WTC11 (cell line): ENCODE measurements at regions not wholly inside any gene's neighbourhood (a gene's known extent, or its start where the extent isn't known, plus 50 kb on each side); places are given as distances from the start of the nearest gene placed in this dataset.

ENCODE experiments used
- ATAC-seq: fragments of 200-7000 bp; cut with Tn5 transposase; 2 replicates; pipeline ENCODE4 v1.10.0; 2021; ENCODE audit warnings: mild to moderate bottlenecking, moderate library complexity
- CTCF ChIA-PET: fragments of 300-600 bp; sonication (Branson Sonifier 250); formaldehyde crosslinking; loops from one replicate; lab custom pipeline; 2021; ENCODE audit warnings: antibody characterized with exemption; lab: Charles Lee
- POLR2A ChIA-PET: fragments of 350-600 bp; sonication (Branson Sonifier 250); formaldehyde crosslinking; loops from one replicate; lab custom pipeline; 2021; ENCODE audit warnings: antibody characterized with exemption; lab: Charles Lee
- DNase-seq: peaks from one replicate; pipeline ENCODE4 v3.0.0; 2021; ENCODE audit warnings: low spot score
- H3K27ac Mint-ChIP-seq: 2 replicates; pipeline ENCODE4 v1.8.0; 2021; ENCODE audit warnings: mixed read lengths
- H3K27me3 Mint-ChIP-seq: 2 replicates; pipeline ENCODE4 v1.8.0; 2021; ENCODE audit warnings: low read depth, mild to moderate bottlenecking, moderate library complexity, mixed read lengths
- H3K36me3 Mint-ChIP-seq: 2 replicates; pipeline ENCODE4 v1.8.0; 2021; ENCODE audit warnings: mixed read lengths
- H3K4me1 Mint-ChIP-seq: 2 replicates; pipeline ENCODE4 v1.8.0; 2022; ENCODE audit warnings: mixed read lengths
- H3K4me3 Mint-ChIP-seq: 2 replicates; pipeline ENCODE4 v1.8.0; 2021; ENCODE audit warnings: mild to moderate bottlenecking, moderate library complexity, mixed read lengths
- H3K9me3 Mint-ChIP-seq: 2 replicates; pipeline ENCODE4 v1.8.0; 2021; ENCODE audit warnings: mixed read lengths
- CREB1 ChIP-seq: sonication (generic); formaldehyde crosslinking; IDR thresholded peaks from 2 replicates; pipeline ENCODE4 v1.8.0; 2023; ENCODE audit warnings: mild to moderate bottlenecking, missing genetic modification reagents
- CREM ChIP-seq: sonication (generic); formaldehyde crosslinking; IDR thresholded peaks from 2 replicates; pipeline ENCODE4 v1.8.1; 2022; ENCODE audit warnings: mild to moderate bottlenecking, missing genetic modification reagents, moderate library complexity
- EMX1 ChIP-seq: fragments of 250-450 bp; sonication (Bioruptor Pico); IDR thresholded peaks from 2 replicates; pipeline ENCODE4 v1.8.0; 2021; ENCODE audit warnings: mild to moderate bottlenecking
- ETV6 ChIP-seq: sonication (generic); formaldehyde crosslinking; IDR thresholded peaks from 2 replicates; pipeline ENCODE4 v1.8.1; 2022; ENCODE audit warnings: mild to moderate bottlenecking, missing genetic modification reagents
- JAZF1 ChIP-seq: fragments of 250-450 bp; sonication (Bioruptor Pico); IDR thresholded peaks from 2 replicates; pipeline ENCODE4 v1.9.0; 2021; ENCODE audit warnings: moderate library complexity, mild to moderate bottlenecking, inconsistent platforms
- JUN ChIP-seq: sonication (generic); formaldehyde crosslinking; IDR thresholded peaks from 2 replicates; pipeline ENCODE4 v1.8.0; 2023; ENCODE audit warnings: mild to moderate bottlenecking, missing genetic modification reagents
- NFATC4 ChIP-seq: fragments of 250-450 bp; sonication (Bioruptor Pico); IDR thresholded peaks from 2 replicates; pipeline ENCODE4 v1.9.0; 2021; ENCODE audit warnings: mild to moderate bottlenecking
- NFE2L1 ChIP-seq: sonication (generic); formaldehyde crosslinking; IDR thresholded peaks from 2 replicates; pipeline ENCODE4 v1.8.1; 2023; ENCODE audit warnings: missing genetic modification reagents
- NFYB ChIP-seq: sonication (generic); formaldehyde crosslinking; conservative IDR thresholded peaks from 2 replicates; pipeline ENCODE4 v1.8.0; 2022; ENCODE audit warnings: low read depth, missing genetic modification reagents
- NR2C2 ChIP-seq: sonication (generic); formaldehyde crosslinking; IDR thresholded peaks from 2 replicates; pipeline ENCODE4 v1.8.0; 2022; ENCODE audit warnings: mild to moderate bottlenecking, missing genetic modification reagents
- SP1 ChIP-seq: sonication (generic); formaldehyde crosslinking; conservative IDR thresholded peaks from 2 replicates; pipeline ENCODE4 v1.8.1; 2022; ENCODE audit warnings: missing genetic modification reagents
- TCF7 ChIP-seq: sonication (generic); formaldehyde crosslinking; IDR thresholded peaks from 2 replicates; pipeline ENCODE4 v1.8.0; 2022; ENCODE audit warnings: mild to moderate bottlenecking, low read depth, missing genetic modification reagents, moderate library complexity
- ZNF121 ChIP-seq: sonication (generic); formaldehyde crosslinking; IDR thresholded peaks from 2 replicates; pipeline ENCODE4 v1.8.0; 2023; ENCODE audit warnings: missing genetic modification reagents
- ZNF138 ChIP-seq: sonication (generic); formaldehyde crosslinking; conservative IDR thresholded peaks from 2 replicates; pipeline ENCODE4 v1.8.1; 2022; ENCODE audit warnings: mild to moderate bottlenecking, moderate library complexity, missing genetic modification reagents
- ZNF317 ChIP-seq: sonication (generic); formaldehyde crosslinking; IDR thresholded peaks from 2 replicates; pipeline ENCODE4 v1.8.1; 2023; ENCODE audit warnings: low read depth, mild to moderate bottlenecking, moderate library complexity, missing genetic modification reagents, borderline replicate concordance
- ZNF396 ChIP-seq: fragments of 250-450 bp; sonication (Bioruptor Pico); IDR thresholded peaks from 2 replicates; pipeline ENCODE4 v1.8.0; 2021; ENCODE audit warnings: mild to moderate bottlenecking, moderate library complexity, borderline replicate concordance
- TF ChIP-seq, protein P1 (sequence below): sonication (generic); formaldehyde crosslinking; IDR thresholded peaks from 2 replicates; pipeline ENCODE4 v1.8.1; 2022; ENCODE audit warnings: low read depth, missing genetic modification reagents, borderline replicate concordance
- TF ChIP-seq, protein P2 (sequence below): fragments of 200-600 bp; IDR thresholded peaks from 2 replicates; pipeline ENCODE4 v1.8.0; 2022; ENCODE audit warnings: antibody characterized with exemption
- TF ChIP-seq, protein P3 (sequence below): fragments of 250-450 bp; sonication (Bioruptor Pico); IDR thresholded peaks from 2 replicates; pipeline ENCODE4 v2.1.2; 2022; ENCODE audit warnings: mild to moderate bottlenecking, moderate library complexity
- TF ChIP-seq, protein P4 (sequence below): sonication (generic); formaldehyde crosslinking; IDR thresholded peaks from 2 replicates; pipeline ENCODE4 v1.8.1; 2023; ENCODE audit warnings: mild to moderate bottlenecking, missing genetic modification reagents, moderate library complexity
- TF ChIP-seq, protein P5 (sequence below): sonication (generic); formaldehyde crosslinking; IDR thresholded peaks from 2 replicates; pipeline ENCODE4 v1.8.1; 2022; ENCODE audit warnings: missing genetic modification reagents, borderline replicate concordance
- TF ChIP-seq, protein P6 (sequence below): sonication (generic); formaldehyde crosslinking; IDR thresholded peaks from 2 replicates; pipeline ENCODE4 v1.8.0; 2022; ENCODE audit warnings: mild to moderate bottlenecking, missing genetic modification reagents

DNA sequence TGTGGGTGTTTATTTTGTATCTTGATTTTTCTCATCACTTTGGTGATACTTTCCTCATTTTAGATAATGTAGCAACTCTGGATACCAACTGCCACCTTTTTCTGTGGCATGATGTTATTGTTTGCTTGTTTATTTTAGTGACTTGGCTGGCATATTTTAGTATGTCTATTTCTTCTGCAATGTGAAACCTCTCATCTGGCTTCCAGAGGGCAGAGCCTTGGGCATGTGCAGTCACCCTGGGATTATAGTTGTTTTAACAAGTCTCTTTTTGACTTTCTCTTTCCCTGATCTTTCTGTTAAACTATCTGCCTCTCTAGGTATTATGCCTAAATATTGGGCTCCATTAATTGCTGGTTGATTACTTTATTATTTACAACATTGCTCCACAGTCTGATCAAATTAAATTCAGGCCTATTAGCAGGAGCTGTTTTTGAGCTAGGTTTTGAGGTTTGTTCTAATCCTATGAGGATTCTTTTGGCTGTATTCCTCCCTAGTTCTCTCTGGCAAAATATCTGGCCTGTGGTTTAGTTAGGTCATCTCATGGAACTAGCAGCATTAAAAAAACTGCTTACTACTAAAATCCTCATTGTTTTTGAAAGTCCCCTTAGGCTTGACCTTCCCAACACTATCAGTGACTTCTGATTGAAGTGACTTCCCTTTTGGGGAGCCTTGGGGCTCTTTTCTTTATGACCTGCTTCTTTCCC lies 86.4 kb upstream of the FAM78B start:
- POLR2A ChIA-PET = no interaction called here
- H3K9me3 Mint-ChIP-seq = peaks cover 71% of the 10 kb centered on the region
- peaks cover 3% of the 10 kb centered on the region; the same call in 1 of the 2 replicates for H3K27me3 Mint-ChIP-seq
- H3K4me1 Mint-ChIP-seq = peaks cover 4% of the 10 kb centered on the region
- CTCF ChIA-PET = no interaction called here
- no peak for DNase-seq
- no peak overlapping the region for H3K4me3 Mint-ChIP-seq
- ATAC-seq = no peak
- no peak overlapping the region for H3K27ac Mint-ChIP-seq
- TF ChIP-seq NFATC4 (CRISPR knock-in tag) (no peak), CREM (no peak)
- TF ChIP-seq, all 79 proteins: peak for 0
- peaks cover 53% of the 10 kb centered on the region for H3K36me3 Mint-ChIP-seq

DNA sequence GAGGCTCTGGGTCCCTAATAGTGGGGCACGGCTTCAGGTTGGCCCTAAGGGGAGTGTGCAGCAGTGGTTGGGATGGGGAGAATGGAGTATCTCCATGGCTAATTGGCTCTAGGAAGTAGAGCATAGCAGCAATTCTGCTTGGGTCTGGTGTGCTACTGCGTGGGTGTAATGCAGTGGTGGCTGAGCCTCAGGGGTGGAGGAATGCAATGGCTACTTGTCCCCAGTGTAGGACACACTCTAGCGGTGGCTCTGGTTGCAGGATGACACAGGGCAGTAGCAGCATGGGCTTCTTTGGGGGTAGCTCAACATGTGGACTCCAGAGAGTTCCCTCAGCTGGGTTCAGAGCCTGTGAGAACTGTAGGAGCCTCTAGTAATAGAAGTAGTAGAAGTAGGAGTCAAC lies 91.2 kb upstream of the FAM78B start:
- ChIA-PET POLR2A (no interaction called here), CTCF (no interaction called here)
- H3K27me3 Mint-ChIP-seq = peaks cover 3% of the 10 kb centered on the region; the same call in 1 of the 2 replicates
- no peak overlapping the region for H3K27ac Mint-ChIP-seq
- ATAC-seq (0 out of 2 replicates have a peak, but pooled peaks have one; percentile 32), DNase-seq (no peak)
- TF ChIP-seq, protein P1, sequence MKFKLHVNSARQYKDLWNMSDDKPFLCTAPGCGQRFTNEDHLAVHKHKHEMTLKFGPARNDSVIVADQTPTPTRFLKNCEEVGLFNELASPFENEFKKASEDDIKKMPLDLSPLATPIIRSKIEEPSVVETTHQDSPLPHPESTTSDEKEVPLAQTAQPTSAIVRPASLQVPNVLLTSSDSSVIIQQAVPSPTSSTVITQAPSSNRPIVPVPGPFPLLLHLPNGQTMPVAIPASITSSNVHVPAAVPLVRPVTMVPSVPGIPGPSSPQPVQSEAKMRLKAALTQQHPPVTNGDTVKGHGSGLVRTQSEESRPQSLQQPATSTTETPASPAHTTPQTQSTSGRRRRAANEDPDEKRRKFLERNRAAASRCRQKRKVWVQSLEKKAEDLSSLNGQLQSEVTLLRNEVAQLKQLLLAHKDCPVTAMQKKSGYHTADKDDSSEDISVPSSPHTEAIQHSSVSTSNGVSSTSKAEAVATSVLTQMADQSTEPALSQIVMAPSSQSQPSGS (CRISPR knock-in tag) = no peak
- no peak for TF ChIP-seq SP1 (CRISPR knock-in tag)
- TF ChIP-seq NR2C2 (CRISPR knock-in tag) = no peak
- TF ChIP-seq JUN (CRISPR knock-in tag) = no peak
- TF ChIP-seq, protein P2, sequence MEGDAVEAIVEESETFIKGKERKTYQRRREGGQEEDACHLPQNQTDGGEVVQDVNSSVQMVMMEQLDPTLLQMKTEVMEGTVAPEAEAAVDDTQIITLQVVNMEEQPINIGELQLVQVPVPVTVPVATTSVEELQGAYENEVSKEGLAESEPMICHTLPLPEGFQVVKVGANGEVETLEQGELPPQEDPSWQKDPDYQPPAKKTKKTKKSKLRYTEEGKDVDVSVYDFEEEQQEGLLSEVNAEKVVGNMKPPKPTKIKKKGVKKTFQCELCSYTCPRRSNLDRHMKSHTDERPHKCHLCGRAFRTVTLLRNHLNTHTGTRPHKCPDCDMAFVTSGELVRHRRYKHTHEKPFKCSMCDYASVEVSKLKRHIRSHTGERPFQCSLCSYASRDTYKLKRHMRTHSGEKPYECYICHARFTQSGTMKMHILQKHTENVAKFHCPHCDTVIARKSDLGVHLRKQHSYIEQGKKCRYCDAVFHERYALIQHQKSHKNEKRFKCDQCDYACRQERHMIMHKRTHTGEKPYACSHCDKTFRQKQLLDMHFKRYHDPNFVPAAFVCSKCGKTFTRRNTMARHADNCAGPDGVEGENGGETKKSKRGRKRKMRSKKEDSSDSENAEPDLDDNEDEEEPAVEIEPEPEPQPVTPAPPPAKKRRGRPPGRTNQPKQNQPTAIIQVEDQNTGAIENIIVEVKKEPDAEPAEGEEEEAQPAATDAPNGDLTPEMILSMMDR = no peak
- H3K9me3 Mint-ChIP-seq = peaks cover 33% of the 10 kb centered on the region
- peaks cover 11% of the 10 kb centered on the region for H3K36me3 Mint-ChIP-seq
- no peak overlapping the region for H3K4me3 Mint-ChIP-seq
- H3K4me1 Mint-ChIP-seq = no peaks in the 10 kb centered on the region

DNA sequence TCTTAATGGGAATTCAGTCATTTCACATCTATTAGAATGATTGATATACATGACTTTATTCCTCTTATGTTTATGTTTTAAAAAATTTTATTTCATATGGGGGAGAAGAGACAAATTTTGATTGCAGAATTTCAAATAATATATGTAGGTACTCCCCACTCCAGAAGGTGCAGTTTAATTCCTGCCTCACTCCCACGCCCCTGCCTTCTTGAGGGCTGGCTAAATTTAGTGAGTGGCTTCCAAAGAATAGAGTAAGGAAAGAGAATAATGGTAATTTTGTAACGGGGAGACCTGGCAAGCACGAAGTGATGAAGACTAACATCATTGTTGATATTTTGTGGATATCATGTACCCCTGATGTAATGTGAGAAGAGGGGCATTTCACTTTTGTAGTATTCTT lies 94.7 kb upstream of the FAM78B start:
- ATAC-seq = no peak
- no peak overlapping the region for H3K4me3 Mint-ChIP-seq
- TF ChIP-seq ZNF138 (CRISPR knock-in tag) = no peak
- TF ChIP-seq TCF7 = no peak
- no peak for TF ChIP-seq ZNF317 (CRISPR knock-in tag)
- TF ChIP-seq EMX1 (CRISPR knock-in tag) = no peak
- TF ChIP-seq ZNF396 (CRISPR knock-in tag) = no peak
- CTCF ChIA-PET = no interaction called here
- DNase-seq = no peak
- H3K27me3 Mint-ChIP-seq = no peaks in the 10 kb centered on the region
- no peaks in the 10 kb centered on the region for H3K4me1 Mint-ChIP-seq
- H3K27ac Mint-ChIP-seq = no peak overlapping the region
- H3K36me3 Mint-ChIP-seq = no peaks in the 10 kb centered on the region
- peaks cover 7% of the 10 kb centered on the region; the same call in 1 of the 2 replicates for H3K9me3 Mint-ChIP-seq
- POLR2A ChIA-PET = no interaction called here

DNA sequence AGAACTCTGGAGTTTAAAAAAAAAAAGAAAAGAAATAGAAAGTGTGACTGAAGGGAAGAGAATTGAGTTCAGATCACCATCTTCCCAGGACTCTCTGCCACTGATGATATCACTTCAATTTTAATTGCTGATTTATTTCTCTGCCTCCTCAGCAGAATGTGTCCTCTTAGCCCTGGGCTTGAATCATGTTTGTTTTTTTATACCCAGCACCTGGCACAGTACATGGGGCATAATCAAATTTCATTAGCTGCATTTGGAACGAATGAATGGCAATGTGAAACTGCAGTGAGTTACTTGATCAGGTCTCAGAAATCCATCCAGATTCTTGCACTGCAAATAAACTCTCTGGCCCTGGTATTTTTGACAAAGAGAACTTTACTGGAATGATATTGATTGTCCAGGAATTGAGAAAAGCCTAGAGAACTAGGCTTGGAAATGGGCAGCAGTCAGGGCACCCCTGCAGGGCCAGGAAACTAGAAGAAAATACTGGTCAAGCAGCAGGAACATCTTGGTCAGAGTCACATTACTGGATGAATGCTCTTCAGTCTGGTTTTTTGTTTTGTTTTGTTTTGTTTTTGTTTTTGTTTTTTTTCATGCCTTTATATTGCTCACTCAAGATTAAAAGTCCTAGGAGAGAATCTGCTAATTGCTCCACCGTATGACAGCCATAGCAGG lies 103.8 kb upstream of the FAM78B start:
- DNase-seq (no peak), ATAC-seq (no peak)
- Mint-ChIP-seq H3K27me3 (no peaks in the 10 kb centered on the region), H3K4me1 (peaks cover 22% of the 10 kb centered on the region), H3K4me3 (no peak overlapping the region), H3K27ac (no peak overlapping the region), H3K36me3 (peaks cover 2% of the 10 kb centered on the region; the same call in 1 of the 2 replicates), H3K9me3 (peaks cover 5% of the 10 kb centered on the region)
- ChIA-PET CTCF (no interaction called here), POLR2A (no interaction called here)
- no peak for TF ChIP-seq ETV6
- TF ChIP-seq NFYB (CRISPR knock-in tag) = no peak
- TF ChIP-seq NFE2L1 = no peak
- TF ChIP-seq, protein P3, sequence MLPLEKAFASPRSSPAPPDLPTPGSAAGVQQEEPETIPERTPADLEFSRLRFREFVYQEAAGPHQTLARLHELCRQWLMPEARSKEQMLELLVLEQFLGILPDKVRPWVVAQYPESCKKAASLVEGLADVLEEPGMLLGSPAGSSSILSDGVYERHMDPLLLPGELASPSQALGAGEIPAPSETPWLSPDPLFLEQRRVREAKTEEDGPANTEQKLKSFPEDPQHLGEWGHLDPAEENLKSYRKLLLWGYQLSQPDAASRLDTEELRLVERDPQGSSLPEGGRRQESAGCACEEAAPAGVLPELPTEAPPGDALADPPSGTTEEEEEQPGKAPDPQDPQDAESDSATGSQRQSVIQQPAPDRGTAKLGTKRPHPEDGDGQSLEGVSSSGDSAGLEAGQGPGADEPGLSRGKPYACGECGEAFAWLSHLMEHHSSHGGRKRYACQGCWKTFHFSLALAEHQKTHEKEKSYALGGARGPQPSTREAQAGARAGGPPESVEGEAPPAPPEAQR (CRISPR knock-in tag) = no peak
- TF ChIP-seq, protein P4, sequence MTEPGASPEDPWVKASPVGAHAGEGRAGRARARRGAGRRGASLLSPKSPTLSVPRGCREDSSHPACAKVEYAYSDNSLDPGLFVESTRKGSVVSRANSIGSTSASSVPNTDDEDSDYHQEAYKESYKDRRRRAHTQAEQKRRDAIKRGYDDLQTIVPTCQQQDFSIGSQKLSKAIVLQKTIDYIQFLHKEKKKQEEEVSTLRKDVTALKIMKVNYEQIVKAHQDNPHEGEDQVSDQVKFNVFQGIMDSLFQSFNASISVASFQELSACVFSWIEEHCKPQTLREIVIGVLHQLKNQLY (CRISPR knock-in tag) = no peak
- TF ChIP-seq, protein P5, sequence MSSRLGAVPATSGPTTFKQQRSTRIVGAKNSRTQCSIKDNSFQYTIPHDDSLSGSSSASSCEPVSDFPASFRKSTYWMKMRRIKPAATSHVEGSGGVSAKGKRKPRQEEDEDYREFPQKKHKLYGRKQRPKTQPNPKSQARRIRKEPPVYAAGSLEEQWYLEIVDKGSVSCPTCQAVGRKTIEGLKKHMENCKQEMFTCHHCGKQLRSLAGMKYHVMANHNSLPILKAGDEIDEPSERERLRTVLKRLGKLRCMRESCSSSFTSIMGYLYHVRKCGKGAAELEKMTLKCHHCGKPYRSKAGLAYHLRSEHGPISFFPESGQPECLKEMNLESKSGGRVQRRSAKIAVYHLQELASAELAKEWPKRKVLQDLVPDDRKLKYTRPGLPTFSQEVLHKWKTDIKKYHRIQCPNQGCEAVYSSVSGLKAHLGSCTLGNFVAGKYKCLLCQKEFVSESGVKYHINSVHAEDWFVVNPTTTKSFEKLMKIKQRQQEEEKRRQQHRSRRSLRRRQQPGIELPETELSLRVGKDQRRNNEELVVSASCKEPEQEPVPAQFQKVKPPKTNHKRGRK (CRISPR knock-in tag) = no peak
- TF ChIP-seq CREB1 (CRISPR knock-in tag) = no peak
- TF ChIP-seq, protein P6, sequence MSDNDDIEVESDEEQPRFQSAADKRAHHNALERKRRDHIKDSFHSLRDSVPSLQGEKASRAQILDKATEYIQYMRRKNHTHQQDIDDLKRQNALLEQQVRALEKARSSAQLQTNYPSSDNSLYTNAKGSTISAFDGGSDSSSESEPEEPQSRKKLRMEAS (CRISPR knock-in tag) = no peak
- TF ChIP-seq ZNF121 (CRISPR knock-in tag) = no peak
- no peak for TF ChIP-seq JAZF1 (CRISPR knock-in tag)
